GM12872 (cell line): ENCODE measurements at regions not wholly inside any gene's neighbourhood (a gene's known extent, or its start where the extent isn't known, plus 50 kb on each side); places are given as distances from the start of the nearest gene placed in this dataset.

ENCODE experiments used
- CTCF ChIP-seq: IDR thresholded peaks from 3 replicates; pipeline ENCODE4 v1.5.1; 2011; ENCODE audit warnings: low read depth, mild to moderate bottlenecking, low read length, moderate library complexity; ENCODE audit not compliant: insufficient read depth

GRCh38 chr2:180630756-180631155 lies 349.6 kb upstream of the UBE2E3 start:
- no peak for TF ChIP-seq CTCF

GRCh38 chr2:180625006-180625844 lies 355.2 kb upstream of the UBE2E3 start:
- TF ChIP-seq CTCF: no peak

- no peak for TF ChIP-seq CTCF
Measured at GRCh38 chr2:180621941-180622918, 358.2 kb upstream of the UBE2E3 start.

- TF ChIP-seq CTCF: no peak
Measured at GRCh38 chr2:180621366-180621765, 359.0 kb upstream of the UBE2E3 start.

GRCh38 chr2:180618570-180618969 lies 361.8 kb upstream of the UBE2E3 start:
- no peak for TF ChIP-seq CTCF

GRCh38 chr2:180614776-180615175 lies 365.6 kb upstream of the UBE2E3 start:
- TF ChIP-seq CTCF: no peak
